Amniotic epithelial cell (primary cell): ENCODE measurements at regions not wholly inside any gene's neighbourhood (a gene's known extent, or its start where the extent isn't known, plus 50 kb on each side); places are given as distances from the start of the nearest gene placed in this dataset.

ENCODE experiments used
- DNase-seq: peaks from one replicate; pipeline ENCODE4 v3.0.0-alpha.2; 2010; ENCODE audit warnings: low read depth

GRCh38 chr3:124605781-124606579, 124.3 kb upstream of the UMPS start:
- DNase-seq, result no peak

GRCh38 chr3:124607163-124607562, 123.1 kb upstream of the UMPS start:
- DNase-seq, result peak; percentile 66

GRCh38 chr3:124609402-124609801, 120.8 kb upstream of the UMPS start:
- no peak for DNase-seq

GRCh38 chr3:124610130-124610529, 120.1 kb upstream of the UMPS start:
- no peak for DNase-seq

- no peak for DNase-seq
Measured at GRCh38 chr3:124611520-124611919, 118.7 kb upstream of the UMPS start.

GRCh38 chr3:124615896-124616543, 114.2 kb upstream of the UMPS start:
- no peak for DNase-seq

- no peak for DNase-seq
Measured at GRCh38 chr3:124617177-124617576, 113.1 kb upstream of the UMPS start.

- no peak for DNase-seq
Measured at GRCh38 chr3:124619887-124620599, 110.2 kb upstream of the UMPS start.

- DNase-seq, result peak; percentile 81
Measured at GRCh38 chr3:124620600-124621063, 109.6 kb upstream of the UMPS start.

- no peak for DNase-seq
Measured at GRCh38 chr3:124621498-124621897, 108.8 kb upstream of the UMPS start.

- peak; percentile 27 for DNase-seq
Measured at GRCh38 chr3:124625074-124625473, 105.2 kb upstream of the UMPS start.

GRCh38 chr3:124627501-124627908, 102.7 kb upstream of the UMPS start:
- peak; percentile 96 for DNase-seq

- no peak for DNase-seq
Measured at GRCh38 chr3:124628863-124629262, 101.4 kb upstream of the UMPS start.

- DNase-seq, result peak; percentile 18
Measured at GRCh38 chr3:124629497-124629896, 100.8 kb upstream of the UMPS start.

- no peak for DNase-seq
Measured at GRCh38 chr3:124630960-124631359, 99.3 kb upstream of the UMPS start.

- DNase-seq, result no peak
Measured at GRCh38 chr3:124631727-124632126, 98.5 kb upstream of the UMPS start.

- DNase-seq, result no peak
Measured at GRCh38 chr3:124632566-124633140, 97.6 kb upstream of the UMPS start.

- DNase-seq, result no peak
Measured at GRCh38 chr3:124633524-124633923, 96.7 kb upstream of the UMPS start.

GRCh38 chr3:124634210-124635168, 95.8 kb upstream of the UMPS start:
- no peak for DNase-seq

- no peak for DNase-seq
Measured at GRCh38 chr3:124635169-124635539, 95.1 kb upstream of the UMPS start.

GRCh38 chr3:124636101-124636862, 94.0 kb upstream of the UMPS start:
- no peak for DNase-seq
